IMR-90 (cell line): ENCODE measurements at regions not wholly inside any gene's neighbourhood (a gene's known extent, or its start where the extent isn't known, plus 50 kb on each side); places are given as distances from the start of the nearest gene placed in this dataset.

Experiments
- ATAC-seq: fragments of 200-7000 bp; cut with Tn5 transposase; 2 replicates; pipeline ENCODE4 v1.9.1; 2020; ENCODE audit warnings: low read depth, mild to moderate bottlenecking, moderate library complexity
- BruUV-seq: library from RNA; stranded (reverse); fragments of 400-500 nt; replicated peaks from 2 replicates; lab custom pipeline; 2021; lab: Mats Ljungman, UMichigan
- CTCF ChIA-PET: fragments of 300-600 bp; formaldehyde crosslinking; extraction: SDS; loops from one replicate; lab custom pipeline; 2021; ENCODE audit warnings: antibody characterized with exemption; lab: Yijun Ruan, JAX
- POLR2A ChIA-PET: fragments of 300-600 bp; sonication (Branson Sonifier 250); formaldehyde crosslinking; loops from one replicate; lab custom pipeline; 2022; ENCODE audit warnings: antibody characterized with exemption; ENCODE audit not compliant: unreplicated experiment; lab: Charles Lee
- DNase-seq: peaks from one replicate; pipeline ENCODE4 v3.0.0; 2013
- H2AFZ ChIP-seq: replicated peaks from 2 replicates; pipeline ENCODE3; 2013; ENCODE audit warnings: low read length, mild to moderate bottlenecking; ENCODE audit not compliant: poor library complexity
- H2AK5ac ChIP-seq: 2 replicates; pipeline ENCODE4 v1.6.1; 2013; ENCODE audit warnings: low read depth, low read length, inconsistent platforms
- H2AK9ac ChIP-seq: replicated peaks from 2 replicates; pipeline ENCODE3; 2013; ENCODE audit warnings: mild to moderate bottlenecking, low read depth, low read length, moderate library complexity; ENCODE audit not compliant: poor library complexity
- H2BK120ac ChIP-seq: 2 replicates; pipeline ENCODE4 v1.6.1; 2013; ENCODE audit warnings: low read depth, low read length, inconsistent platforms
- H2BK15ac ChIP-seq: 3 replicates; pipeline ENCODE4 v1.6.1; 2013; ENCODE audit warnings: low read depth, low read length, inconsistent platforms
- H2BK20ac ChIP-seq: 2 replicates; pipeline ENCODE4 v1.6.1; 2013; ENCODE audit warnings: low read depth, mild to moderate bottlenecking, inconsistent platforms, low read length, moderate library complexity
- H2BK5ac ChIP-seq: 2 replicates; pipeline ENCODE4 v1.6.1; 2013; ENCODE audit warnings: mild to moderate bottlenecking, low read depth, low read length, inconsistent platforms; ENCODE audit not compliant: poor library complexity, severe bottlenecking
- H3K14ac ChIP-seq: replicated peaks from 2 replicates; pipeline ENCODE4 v1.6.1; 2013; ENCODE audit warnings: low read depth, low read length, inconsistent platforms
- H3K18ac ChIP-seq: 2 replicates; pipeline ENCODE4 v1.6.1; 2013; ENCODE audit warnings: low read depth, low read length, control low read depth
- H3K23ac ChIP-seq: 2 replicates; pipeline ENCODE4 v1.6.1; 2013; ENCODE audit warnings: low read depth, low read length, inconsistent platforms
- H3K27ac ChIP-seq: 2 replicates; pipeline ENCODE4 v1.5.1; 2013; ENCODE audit warnings: mild to moderate bottlenecking, control low read depth, low read length; ENCODE audit not compliant: insufficient read depth
- H3K27me3 ChIP-seq: 2 replicates; pipeline ENCODE4 v1.6.1; 2013; ENCODE audit warnings: low read length; ENCODE audit not compliant: control insufficient read depth, insufficient read depth
- H3K36me3 ChIP-seq: 2 replicates; pipeline ENCODE4 v1.6.1; 2013; ENCODE audit warnings: low read length, mixed read lengths; ENCODE audit not compliant: control insufficient read depth, insufficient read depth
- H3K4ac ChIP-seq: 2 replicates; pipeline ENCODE4 v1.6.1; 2013; ENCODE audit warnings: low read depth, low read length, inconsistent platforms
- H3K4me1 ChIP-seq: 2 replicates; pipeline ENCODE4 v1.6.1; 2013; ENCODE audit warnings: low read length, mixed read lengths; ENCODE audit not compliant: control insufficient read depth, insufficient read depth
- H3K4me2 ChIP-seq: 2 replicates; pipeline ENCODE4 v1.6.1; 2013; ENCODE audit warnings: low read depth, mild to moderate bottlenecking, control low read depth, low read length, moderate library complexity
- H3K4me3 ChIP-seq: 2 replicates; pipeline ENCODE4 v1.5.1; 2013; ENCODE audit warnings: low read depth, mild to moderate bottlenecking, control low read depth, low read length, moderate library complexity; ENCODE audit not compliant: insufficient read depth
- H3K56ac ChIP-seq: 2 replicates; pipeline ENCODE4 v1.6.1; 2013; ENCODE audit warnings: low read length, inconsistent platforms; ENCODE audit not compliant: insufficient read depth; ENCODE audit errors: extremely low read depth
- H3K79me1 ChIP-seq, 2 experiments: 2 replicates each; pipeline ENCODE4 v1.6.1; 2013; ENCODE audit warnings: low read length in 2 of 2, inconsistent platforms in 1 of 2, low read depth in 1 of 2
- H3K9ac ChIP-seq: 2 replicates; pipeline ENCODE4 v1.6.1; 2013; ENCODE audit warnings: low read depth, low read length, control low read depth
- H3K9me1 ChIP-seq: 2 replicates; pipeline ENCODE4 v1.6.1; 2013; ENCODE audit warnings: low read length, inconsistent platforms; ENCODE audit not compliant: insufficient read depth
- H3K9me3 ChIP-seq: 2 replicates; pipeline ENCODE4 v1.6.1; 2013; ENCODE audit warnings: low read length; ENCODE audit not compliant: control insufficient read depth, insufficient read depth
- H4K20me1 ChIP-seq: 2 replicates; pipeline ENCODE4 v1.6.1; 2013; ENCODE audit warnings: low read length, inconsistent platforms; ENCODE audit not compliant: insufficient read depth
- H4K5ac ChIP-seq: 2 replicates; pipeline ENCODE4 v1.6.1; 2013; ENCODE audit warnings: mild to moderate bottlenecking, low read depth, low read length, control low read depth
- H4K8ac ChIP-seq, 2 experiments: 2 replicates each; pipeline ENCODE4 v1.6.1; 2013; ENCODE audit warnings: low read depth in 2 of 2, low read length in 2 of 2, control low read depth in 1 of 2, inconsistent platforms in 1 of 2
- H4K91ac ChIP-seq: 2 replicates; pipeline ENCODE4 v1.6.1; 2013; ENCODE audit warnings: low read depth, low read length, inconsistent platforms; ENCODE audit not compliant: insufficient read depth
- BHLHE40 ChIP-seq: fragments of 150-350 bp; IDR thresholded peaks from 2 replicates; pipeline ENCODE4 v1.6.1; 2016; ENCODE audit warnings: mild to moderate bottlenecking, low read depth, low read length
- CEBPB ChIP-seq: IDR thresholded peaks from 2 replicates; pipeline ENCODE4 v1.6.1; 2012; ENCODE audit warnings: low read depth, low read length, improper control_type of control experiment
- CHD1 ChIP-seq: IDR thresholded peaks from 2 replicates; pipeline ENCODE4 v1.6.1; 2012; ENCODE audit warnings: low read depth, low read length, improper control_type of control experiment
- FOS ChIP-seq: fragments of 150-350 bp; IDR thresholded peaks from 2 replicates; pipeline ENCODE4 v1.6.1; 2016; ENCODE audit warnings: low read depth, low read length
- MAFK ChIP-seq: IDR thresholded peaks from 2 replicates; pipeline ENCODE4 v1.6.1; 2012; ENCODE audit warnings: low read depth, low read length, improper control_type of control experiment
- MAZ ChIP-seq: IDR thresholded peaks from 2 replicates; pipeline ENCODE4 v1.6.1; 2012; ENCODE audit warnings: low read depth, mild to moderate bottlenecking, low read length, improper control_type of control experiment, moderate library complexity, borderline replicate concordance
- NFE2L2 ChIP-seq: fragments of 150-350 bp; IDR thresholded peaks from 2 replicates; pipeline ENCODE4 v1.6.1; 2016; ENCODE audit warnings: low read depth, mild to moderate bottlenecking, low read length
- POLR2A ChIP-seq: IDR thresholded peaks from 2 replicates; pipeline ENCODE4 v1.6.1; 2012; ENCODE audit warnings: mild to moderate bottlenecking, low read depth, low read length
- RAD21 ChIP-seq: IDR thresholded peaks from 2 replicates; pipeline ENCODE4 v1.6.1; 2012; ENCODE audit warnings: low read length, improper control_type of control experiment
- RCOR1 ChIP-seq: IDR thresholded peaks from 2 replicates; pipeline ENCODE4 v1.6.1; 2012; ENCODE audit warnings: mild to moderate bottlenecking, low read length, improper control_type of control experiment; ENCODE audit not compliant: insufficient replicate concordance
- RFX5 ChIP-seq: IDR thresholded peaks from 2 replicates; pipeline ENCODE4 v1.8.0; 2012; ENCODE audit warnings: low read depth, mild to moderate bottlenecking, low read length, moderate library complexity
- WGBS, 2 experiments: methylation state at CpG; one replicate each; pipeline versions ENCODE4 v1.1.5 to v1.1.7; 2013; ENCODE audit warnings: missing lambda C conversion rate in 2 of 2; ENCODE audit not compliant: insufficient read length in 1 of 2; ENCODE audit errors: extremely low coverage in 2 of 2; 5-methylcytosine and 5-hydroxymethylcytosine counted together
- dilution Hi-C: fragments of 300-500 bp; cut with HindIII; formaldehyde crosslinking; loops from one replicate; pipeline ENCODE4 v1.14.3; 2018; ENCODE audit warnings: low sequenced_read_pairs; ENCODE audit not compliant: unreplicated experiment
- in situ Hi-C: fragments of 300-500 bp; cut with MboI; formaldehyde crosslinking; loops from 3 replicates; pipeline ENCODE4 v1.14.3; 2019; ENCODE audit warnings: low sequenced_read_pairs, inconsistent platforms, mixed read lengths
- intact Hi-C: fragments of 100-400 bp; cut with micrococcal nuclease; formaldehyde crosslinking; loops from 2 replicates; pipeline ENCODE4 v1.10.0; 2022
- TF ChIP-seq, protein P1 (sequence below): conservative IDR thresholded peaks from 2 replicates; pipeline ENCODE4 v1.5.1; 2012; ENCODE audit warnings: mild to moderate bottlenecking, low read depth, low read length, improper control_type of control experiment

DNA sequence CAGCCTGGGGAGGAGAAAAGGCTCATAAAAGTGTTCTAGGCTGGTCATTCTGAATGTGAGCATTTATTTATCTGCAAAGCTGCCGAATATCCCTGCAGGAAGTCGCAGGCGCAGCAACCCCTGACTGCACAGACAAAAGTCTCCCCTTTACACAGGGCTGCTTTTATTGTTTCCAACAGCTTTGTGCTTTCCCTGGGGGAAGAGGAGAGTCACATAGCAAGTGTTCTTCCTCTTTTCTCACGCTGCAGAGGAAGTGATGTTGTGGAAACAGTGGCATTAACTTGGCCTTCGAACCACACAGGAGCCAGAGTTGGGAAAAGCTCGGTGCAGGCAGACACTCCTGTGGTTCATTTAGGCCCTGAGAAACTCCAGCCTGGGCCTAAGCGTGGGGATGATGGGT lies 81.5 kb upstream of the BCOR start:
- ATAC-seq (no peak), DNase-seq (no peak)
- Histone ChIP-seq H2BK15ac (no peak overlapping the region), H3K9ac (no peak overlapping the region), H3K4me2 (no peak overlapping the region), H3K4me3 (no peak overlapping the region), H3K56ac (no peak overlapping the region), H4K91ac (no peak overlapping the region), H2BK5ac (no peak overlapping the region), H2AK9ac (no peak overlapping the region), H4K20me1 (no peaks in the 10 kb centered on the region), H2BK20ac (no peak overlapping the region), H3K14ac (no peak overlapping the region), H3K23ac (no peak overlapping the region), H3K27ac (no peak overlapping the region), H4K5ac (no peak overlapping the region), H3K4me1 (no peaks in the 10 kb centered on the region), H2BK120ac (no peak overlapping the region), H2AK5ac (no peak overlapping the region), H3K9me3 (peaks cover 4% of the 10 kb centered on the region), H2AFZ (no peak overlapping the region), H4K8ac (no peak overlapping the region), H3K4ac (no peak overlapping the region), H3K36me3 (no peaks in the 10 kb centered on the region), H3K18ac (no peak overlapping the region), H3K79me1 (peaks cover 0 to 3% of the 10 kb centered on the region in 2 experiments; a peak in 1 of 4 replicates), H3K9me1 (no peaks in the 10 kb centered on the region), H3K27me3 (peaks cover 3% of the 10 kb centered on the region; the same call in 1 of the 2 replicates)
- WGBS, 2 experiments, result no CpG with 5 or more reads among the region's 7 CpGs
- ChIA-PET CTCF (interaction anchor here (0.6 kb wide), 1 partner anchor 914 kb away, joined by 3 read pairs; no protein-coding TSS in a partner anchor), POLR2A (interaction anchor here (0.6 kb wide), 1 partner anchor 16 kb away, joined by 3 read pairs; no protein-coding TSS in a partner anchor)
- dilution Hi-C loops (no loop called here), intact Hi-C loops (no loop called here), in situ Hi-C loops (no loop called here)
- TF ChIP-seq CHD1 (no peak), BHLHE40 (no peak), NFE2L2 (no peak), CEBPB (no peak), MAZ (no peak), RAD21 (no peak), MAFK (no peak), FOS (no peak), RFX5 (no peak), RCOR1 (no peak), POLR2A (no peak)
- TF ChIP-seq, protein P1, sequence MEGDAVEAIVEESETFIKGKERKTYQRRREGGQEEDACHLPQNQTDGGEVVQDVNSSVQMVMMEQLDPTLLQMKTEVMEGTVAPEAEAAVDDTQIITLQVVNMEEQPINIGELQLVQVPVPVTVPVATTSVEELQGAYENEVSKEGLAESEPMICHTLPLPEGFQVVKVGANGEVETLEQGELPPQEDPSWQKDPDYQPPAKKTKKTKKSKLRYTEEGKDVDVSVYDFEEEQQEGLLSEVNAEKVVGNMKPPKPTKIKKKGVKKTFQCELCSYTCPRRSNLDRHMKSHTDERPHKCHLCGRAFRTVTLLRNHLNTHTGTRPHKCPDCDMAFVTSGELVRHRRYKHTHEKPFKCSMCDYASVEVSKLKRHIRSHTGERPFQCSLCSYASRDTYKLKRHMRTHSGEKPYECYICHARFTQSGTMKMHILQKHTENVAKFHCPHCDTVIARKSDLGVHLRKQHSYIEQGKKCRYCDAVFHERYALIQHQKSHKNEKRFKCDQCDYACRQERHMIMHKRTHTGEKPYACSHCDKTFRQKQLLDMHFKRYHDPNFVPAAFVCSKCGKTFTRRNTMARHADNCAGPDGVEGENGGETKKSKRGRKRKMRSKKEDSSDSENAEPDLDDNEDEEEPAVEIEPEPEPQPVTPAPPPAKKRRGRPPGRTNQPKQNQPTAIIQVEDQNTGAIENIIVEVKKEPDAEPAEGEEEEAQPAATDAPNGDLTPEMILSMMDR, result no peak
- BruUV-seq, result no TSS peak
